Endometrium (tissue), 2 donors: ENCODE measurements at regions not wholly inside any gene's neighbourhood (a gene's known extent, or its start where the extent isn't known, plus 50 kb on each side); places are given as distances from the start of the nearest gene placed in this dataset.
"Not testable (repeated sequence)": the region's sequence is repeated elsewhere in the genome, so short reads cannot be mapped to it uniquely, and the experiment has no call there.

Experiments
- FAIRE-seq: peaks from 2 replicates; lab custom pipeline; 2012; peaks lifted over from hg19 to GRCh38; lab: Jason Lieb, UNC
- donor health status: control.
- donor health status: control.

DNA sequence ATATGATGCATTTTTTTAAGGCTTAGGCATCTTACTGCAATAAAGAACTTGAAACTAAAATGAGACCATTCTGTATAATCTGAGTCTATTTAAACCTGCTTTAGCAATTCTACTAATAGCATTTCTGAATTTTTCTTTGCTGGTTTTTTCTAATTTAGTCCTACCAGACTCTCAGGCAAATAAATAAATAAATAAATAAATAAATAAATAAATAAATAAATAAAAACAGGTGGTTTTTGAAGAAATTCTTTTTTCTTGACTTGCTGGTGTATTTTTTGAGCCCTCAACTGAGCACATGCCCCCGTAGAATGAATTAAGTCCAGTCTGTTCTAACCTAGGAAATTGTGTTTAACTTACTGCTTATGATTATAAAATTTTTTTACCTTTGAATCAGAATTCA is 134.7 kb upstream of the FOXP2 start:
- FAIRE-seq: no peak

DNA sequence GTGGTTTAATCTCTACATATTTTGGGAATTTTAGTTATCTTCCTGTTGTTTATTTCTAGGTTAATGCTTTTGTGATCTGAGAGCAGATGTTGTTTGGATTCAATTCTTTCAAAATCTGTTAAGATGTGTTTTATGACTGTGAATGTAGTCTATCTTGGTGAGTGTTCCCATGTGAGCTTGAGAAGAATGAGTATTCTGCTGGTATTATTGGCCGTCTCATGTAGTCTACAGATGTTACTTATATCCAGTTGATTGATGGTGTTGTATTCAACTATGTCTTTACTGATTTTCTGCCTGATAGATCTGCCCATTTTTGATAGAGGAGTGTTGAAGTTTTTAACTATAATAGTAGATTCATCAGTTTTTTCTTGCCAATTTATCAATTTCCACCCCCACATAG is 141.4 kb upstream of the FOXP2 start:
- FAIRE-seq: no peak

DNA sequence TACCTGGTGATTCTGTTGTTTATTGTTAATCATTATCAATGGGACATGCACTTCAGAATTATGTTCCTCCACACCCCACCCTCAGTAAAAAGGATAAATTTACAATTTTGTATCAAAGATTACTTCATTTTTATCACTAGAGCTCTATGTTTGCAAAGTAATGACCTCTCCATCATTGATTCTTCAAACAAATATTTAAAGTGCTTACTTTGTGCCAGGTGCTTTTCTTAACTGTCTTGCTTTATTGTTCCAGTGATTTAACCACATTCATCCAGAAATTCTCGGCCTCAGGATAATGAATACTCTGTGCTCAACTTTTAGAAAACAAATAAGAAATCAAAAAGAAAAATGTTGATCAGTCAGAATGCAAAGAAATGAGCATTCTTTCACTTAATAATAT is 144.9 kb upstream of the FOXP2 start:
- no peak for FAIRE-seq

DNA sequence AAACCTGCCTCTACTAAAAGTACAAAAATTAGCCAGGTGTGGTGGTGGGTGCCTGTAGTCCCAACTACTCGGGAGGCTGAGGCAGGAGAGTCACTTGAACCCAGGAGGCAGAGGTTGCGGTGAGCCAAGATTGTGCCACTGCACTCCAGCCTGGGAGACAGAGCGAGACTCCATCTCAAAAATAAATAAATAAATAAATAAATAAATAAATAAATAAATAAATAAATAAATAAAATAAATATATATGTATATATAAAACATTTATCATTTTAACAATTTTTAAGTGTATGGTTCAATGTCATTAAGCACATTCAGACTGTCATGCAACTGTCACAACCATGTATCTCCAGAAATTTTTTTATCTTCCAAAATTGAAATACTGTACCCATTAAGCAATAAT is 147.1 kb upstream of the FOXP2 start:
- FAIRE-seq: not testable (repeated sequence)

DNA sequence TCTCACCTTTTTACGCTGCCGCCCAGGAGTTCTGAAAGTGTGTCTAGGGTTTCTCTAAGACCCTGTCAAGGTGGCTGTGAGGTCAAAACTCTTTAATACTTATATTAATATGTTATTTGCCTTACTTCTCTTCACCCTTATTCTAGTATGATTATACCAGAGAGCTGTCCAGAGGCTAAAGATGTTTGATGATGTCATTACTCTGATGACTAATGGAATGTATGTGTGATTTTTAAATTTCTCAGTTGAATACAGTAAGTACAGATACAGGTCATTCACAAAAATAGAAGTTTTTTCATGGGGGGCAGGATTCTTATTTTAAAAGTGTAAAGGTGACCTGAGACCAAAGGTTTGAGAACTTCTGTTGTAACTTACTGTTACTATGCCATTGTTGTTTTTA is 150.6 kb upstream of the FOXP2 start:
- FAIRE-seq: no peak

DNA sequence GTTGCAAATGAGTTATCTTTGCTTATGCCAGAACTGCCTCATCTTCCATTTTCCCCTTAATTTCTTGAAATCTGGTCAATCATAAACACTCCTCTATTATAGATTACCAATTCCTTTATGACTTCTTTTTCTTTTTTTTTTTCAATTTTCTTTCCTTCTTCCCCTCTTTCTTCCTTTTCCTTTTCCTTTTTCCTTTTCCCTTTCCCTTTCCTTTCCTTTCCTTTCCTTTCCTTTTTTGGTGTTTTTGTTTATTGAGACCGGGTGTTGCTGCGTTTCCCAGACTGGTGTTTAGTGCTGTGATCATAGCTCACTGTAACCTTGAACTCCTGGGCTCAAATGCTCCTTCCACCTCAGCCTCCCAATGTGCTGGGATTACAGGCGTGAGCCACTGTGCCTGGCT is 151.4 kb upstream of the FOXP2 start:
- FAIRE-seq: no peak

DNA sequence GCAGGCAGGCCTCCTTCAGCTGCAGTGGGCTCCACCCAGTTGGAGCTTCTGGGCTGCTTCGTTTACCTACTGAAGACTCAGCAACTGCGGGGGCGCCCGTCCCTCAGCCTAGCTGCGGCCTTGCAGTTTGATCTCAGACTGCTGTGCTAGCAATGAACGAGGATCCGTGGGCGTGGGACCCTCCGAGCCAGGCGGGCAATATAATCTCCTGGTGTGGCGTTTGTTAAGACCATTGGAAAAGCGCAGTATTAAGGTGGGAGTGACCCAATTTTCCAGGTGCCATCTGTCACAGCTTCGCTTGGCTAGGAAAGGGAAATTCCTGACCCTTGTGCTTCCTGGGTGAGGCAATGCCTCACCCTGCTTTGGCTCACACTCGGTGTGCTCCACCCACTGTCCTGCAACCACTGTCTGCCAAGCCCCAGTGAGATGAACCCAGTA is 159.2 kb upstream of the FOXP2 start:
- FAIRE-seq: no peak

DNA sequence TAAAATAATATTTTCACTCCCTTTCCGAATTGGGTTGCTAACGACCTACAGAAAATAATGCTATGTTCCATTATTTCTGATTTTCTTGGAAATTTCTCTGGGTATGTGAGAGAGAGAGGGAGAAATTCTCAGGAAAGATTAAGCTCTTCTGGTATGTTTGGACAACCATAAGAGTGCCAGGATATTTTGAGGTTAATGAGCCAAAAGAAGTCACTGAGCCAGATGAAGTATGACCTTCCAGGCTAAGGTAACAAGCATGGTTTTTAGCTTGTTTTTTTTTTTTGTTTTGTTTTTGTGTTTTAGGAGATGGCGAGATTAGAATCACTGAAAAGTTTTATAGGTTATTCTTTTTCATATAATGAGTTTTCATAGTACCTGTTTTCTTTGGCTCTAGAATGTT is 171.0 kb upstream of the FOXP2 start:
- no peak for FAIRE-seq

DNA sequence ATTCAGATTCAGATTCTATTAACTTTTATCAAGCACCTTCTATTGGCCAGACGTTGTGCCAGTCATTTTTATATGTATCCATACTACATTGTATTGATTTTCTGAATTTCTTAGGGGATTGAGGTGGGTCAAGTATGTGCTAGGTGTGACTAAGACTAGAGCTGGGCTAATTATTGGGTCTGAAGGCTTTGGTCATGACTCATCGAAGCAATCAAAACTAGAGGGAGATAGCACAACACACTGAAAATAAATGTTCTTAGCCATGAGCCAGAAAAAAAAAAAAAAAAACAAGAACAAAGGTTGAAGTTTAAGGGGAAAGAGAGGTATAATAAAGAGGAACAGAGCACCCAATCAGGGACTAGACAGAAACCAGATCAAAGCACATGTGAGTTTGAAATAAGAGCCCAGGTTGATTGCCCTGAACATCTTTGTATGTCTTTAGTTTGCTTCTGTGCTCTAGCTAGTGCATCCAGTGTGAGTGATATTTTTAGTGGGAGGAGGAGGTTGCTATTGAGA is 171.6 kb upstream of the FOXP2 start:
- FAIRE-seq: no peak

DNA sequence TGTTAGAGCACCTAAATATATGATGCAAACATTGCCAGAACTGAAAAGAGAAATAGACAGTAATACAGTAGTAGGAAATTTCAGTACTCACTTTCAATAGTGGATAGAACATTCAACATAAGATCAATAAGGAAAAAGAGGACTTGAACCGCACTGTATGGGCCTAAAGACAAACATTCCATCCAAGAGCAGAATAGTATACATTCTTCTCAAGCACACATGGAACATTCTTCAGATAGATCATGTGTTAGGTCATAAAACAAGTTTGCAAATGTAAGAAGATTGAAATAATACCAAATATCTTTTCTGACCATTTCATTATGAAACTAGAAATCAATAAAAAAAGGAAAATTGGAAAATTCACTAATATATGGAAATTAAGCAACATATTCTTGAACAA is 185.4 kb upstream of the FOXP2 start:
- no peak for FAIRE-seq

DNA sequence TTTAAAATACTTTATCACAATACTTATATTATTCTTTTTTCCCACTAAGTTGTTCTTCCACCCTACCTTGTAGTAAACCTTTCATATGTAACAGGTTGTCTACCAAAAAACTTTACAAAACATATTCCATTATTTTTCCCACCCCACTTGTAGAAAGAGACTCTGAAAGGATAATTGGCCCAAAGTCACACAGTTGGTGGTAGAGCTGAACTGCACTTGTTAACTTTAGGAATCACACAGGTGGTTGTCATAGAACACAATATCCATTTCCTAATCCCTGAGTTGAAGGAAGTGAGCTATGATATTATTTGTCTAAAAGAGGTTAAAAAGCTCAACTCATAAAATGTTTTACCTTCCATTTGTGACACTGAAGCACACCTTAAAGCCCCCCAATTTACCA is 188.8 kb upstream of the FOXP2 start:
- no peak for FAIRE-seq

DNA sequence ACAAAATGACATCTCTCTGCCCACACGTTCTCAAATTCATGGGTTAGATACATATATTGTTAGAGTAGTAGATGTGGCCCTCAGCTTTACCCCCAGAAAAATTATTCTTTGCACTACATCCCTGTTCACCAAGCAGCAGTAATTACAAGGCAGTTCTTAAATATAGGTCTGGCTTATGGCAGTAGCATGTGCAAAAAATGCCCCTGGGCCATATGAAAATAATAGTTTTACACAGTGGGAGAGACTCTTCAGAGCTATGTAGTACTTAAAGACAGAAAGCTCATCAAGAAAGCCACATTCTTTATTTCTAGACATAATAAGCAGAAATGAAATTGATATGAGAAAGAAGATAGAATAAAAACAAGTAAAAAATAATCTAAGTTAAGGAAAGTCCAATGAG is 196.3 kb upstream of the FOXP2 start:
- FAIRE-seq: no peak

DNA sequence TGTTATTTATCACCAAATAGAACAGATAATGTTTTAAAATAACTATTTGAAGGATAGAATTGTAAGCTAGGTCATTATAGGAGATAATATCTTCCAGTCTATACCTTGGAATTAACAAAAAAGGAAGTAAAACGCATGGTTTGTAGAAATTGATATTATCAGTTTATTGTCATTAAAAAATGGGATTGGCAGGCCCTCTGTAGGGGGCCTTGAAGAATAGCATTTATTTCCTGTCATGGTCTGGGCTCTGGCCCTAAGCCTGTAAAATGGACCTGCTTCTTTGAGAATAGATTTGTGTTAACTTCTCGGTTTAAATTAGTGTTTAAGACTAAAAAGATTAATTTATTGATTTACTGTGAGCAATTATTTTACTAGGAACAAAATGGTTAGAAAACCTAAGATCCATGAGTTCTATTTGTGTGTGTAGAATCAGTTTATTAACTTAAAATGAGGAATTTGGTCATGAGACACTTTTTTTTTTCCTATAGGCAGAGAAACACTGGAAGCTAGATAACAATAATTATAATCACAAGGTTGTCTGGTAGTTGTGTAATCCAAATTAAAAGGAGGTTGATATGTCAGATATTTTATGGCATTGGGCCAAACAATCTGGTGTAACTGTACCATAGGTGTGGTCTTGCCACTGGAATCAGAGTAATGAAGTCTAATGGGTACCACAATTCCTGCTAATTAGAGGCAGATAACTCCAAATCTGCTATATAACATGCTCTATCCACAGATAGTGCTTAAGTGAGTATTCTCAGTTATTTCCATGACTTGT is 197.4 kb upstream of the FOXP2 start:
- FAIRE-seq: peak; percentile 18

DNA sequence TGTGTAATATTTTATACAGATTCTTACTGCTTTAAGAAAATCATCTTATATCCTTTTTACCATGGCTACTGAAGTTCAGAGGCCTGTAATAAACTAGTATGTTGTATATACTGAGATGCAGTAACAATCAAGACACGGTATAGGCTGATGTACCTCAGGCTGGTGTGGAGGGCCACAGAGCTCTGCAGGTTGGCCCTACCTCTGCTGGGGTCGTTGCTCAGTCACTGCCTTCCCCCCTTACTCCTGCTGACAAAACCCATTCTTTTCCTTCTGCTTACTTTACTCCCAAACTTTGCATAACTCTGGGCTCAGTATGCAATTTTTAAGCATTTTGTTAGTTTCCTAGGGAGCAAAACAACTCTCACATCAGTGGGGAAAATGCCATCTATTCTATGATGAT is 200.1 kb upstream of the FOXP2 start:
- FAIRE-seq: no peak

DNA sequence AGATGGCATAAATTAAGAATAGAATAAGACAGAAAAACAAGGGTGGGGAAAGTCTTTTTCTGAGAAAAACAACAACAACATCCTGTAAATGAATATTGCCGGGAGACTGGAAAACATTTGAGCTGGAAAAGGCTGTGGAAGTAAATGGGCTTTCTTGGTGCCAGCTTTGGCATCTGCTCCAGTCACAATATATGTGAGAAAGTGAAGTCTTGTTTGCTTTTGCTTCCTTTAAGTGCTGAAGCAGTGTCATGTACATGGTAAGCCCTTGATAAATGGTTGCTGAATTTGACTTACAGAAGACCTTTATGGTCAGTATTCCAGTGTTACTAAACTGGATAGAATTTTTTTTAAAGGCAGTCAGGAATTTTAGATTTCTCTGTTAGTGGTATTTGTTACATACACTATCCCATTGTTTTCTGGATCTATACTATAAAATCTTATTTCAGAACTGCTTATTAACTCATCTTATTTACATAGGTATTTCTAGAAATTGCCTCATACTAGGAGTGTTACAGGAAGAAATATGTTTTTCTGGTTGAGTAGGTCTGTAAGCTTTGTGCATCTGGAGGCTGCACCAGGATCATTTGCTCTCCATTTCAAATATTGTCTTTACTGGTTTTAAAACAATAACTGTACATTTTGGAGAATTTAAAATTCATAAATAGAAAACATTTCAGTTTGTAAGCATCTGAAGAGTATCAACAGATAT is 201.7 kb upstream of the FOXP2 start:
- FAIRE-seq: no peak

DNA sequence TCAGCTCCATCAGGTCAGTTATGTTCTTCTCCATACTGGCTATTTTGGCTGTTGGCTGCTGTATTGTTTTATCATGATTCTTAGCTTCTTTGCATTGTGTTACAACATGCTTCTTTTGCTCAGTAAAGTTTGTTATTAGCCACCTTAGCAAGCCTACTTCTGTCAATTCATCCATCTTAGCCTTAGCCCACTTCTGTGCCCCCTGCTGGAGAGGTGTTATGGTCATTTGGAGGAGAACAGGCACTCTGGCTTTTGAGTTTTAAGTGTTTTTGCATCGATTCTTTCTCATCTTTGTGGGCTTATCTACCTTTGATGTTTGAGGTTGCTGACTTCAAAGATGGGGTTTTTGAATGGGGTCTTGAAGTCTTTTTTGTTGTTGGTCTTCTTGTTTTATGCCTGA is 204.6 kb upstream of the FOXP2 start:
- FAIRE-seq: no peak

DNA sequence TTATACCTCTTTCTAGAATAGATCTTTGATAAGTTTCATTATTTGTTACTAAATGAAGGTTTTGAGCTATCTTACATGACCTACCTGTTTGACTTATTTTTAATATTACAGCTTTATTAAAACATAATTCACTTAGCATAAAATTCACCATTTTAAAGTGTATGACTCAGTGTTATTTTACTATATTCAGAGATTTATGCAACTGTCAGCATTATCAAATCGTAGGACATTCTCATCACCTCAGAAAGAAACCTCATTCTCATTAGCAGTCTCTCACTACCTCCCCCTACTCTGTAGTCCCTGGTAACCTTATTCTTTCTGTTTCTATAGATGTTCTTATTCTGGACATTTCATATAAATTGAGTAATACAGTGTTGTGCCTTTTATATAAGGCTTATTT is 207.9 kb upstream of the FOXP2 start:
- no peak for FAIRE-seq

DNA sequence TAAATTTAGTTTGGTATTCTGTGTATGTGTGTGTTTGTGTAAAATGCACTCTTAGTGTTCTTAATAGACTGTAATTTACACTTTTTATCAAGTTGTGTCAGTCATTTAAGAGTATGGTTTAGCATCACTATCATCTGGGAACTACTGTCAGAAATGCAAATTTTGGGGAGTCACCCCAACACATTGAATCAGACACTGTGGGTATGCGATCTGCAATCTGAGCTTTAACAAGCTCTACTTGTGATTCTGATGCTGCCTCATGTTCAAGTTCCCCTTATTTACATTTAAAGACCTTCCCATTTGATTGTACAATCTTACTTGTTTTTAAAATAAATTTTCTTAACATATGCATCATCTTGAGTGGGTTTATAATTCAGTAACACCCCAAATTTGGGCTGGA is 218.1 kb upstream of the FOXP2 start:
- no peak for FAIRE-seq

DNA sequence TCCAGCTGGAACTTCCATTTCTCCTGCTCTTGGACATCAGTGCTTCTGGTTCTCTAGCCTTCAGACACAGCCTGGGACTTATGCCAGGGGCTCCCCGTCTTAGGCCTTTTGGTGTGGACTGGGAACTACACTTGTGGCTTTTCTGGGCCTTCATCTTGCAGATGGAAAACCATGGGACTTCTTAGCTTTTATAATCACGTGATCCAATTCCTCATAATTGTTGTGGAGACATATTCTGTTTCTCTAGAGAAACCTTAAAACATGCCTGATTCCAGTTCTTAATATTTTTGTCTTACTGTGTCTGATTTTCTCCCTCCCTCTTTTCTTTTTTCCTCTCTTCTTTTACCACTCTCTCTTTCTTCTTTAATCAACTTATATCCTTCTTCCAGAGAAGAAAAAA is 224.2 kb upstream of the FOXP2 start:
- no peak for FAIRE-seq

DNA sequence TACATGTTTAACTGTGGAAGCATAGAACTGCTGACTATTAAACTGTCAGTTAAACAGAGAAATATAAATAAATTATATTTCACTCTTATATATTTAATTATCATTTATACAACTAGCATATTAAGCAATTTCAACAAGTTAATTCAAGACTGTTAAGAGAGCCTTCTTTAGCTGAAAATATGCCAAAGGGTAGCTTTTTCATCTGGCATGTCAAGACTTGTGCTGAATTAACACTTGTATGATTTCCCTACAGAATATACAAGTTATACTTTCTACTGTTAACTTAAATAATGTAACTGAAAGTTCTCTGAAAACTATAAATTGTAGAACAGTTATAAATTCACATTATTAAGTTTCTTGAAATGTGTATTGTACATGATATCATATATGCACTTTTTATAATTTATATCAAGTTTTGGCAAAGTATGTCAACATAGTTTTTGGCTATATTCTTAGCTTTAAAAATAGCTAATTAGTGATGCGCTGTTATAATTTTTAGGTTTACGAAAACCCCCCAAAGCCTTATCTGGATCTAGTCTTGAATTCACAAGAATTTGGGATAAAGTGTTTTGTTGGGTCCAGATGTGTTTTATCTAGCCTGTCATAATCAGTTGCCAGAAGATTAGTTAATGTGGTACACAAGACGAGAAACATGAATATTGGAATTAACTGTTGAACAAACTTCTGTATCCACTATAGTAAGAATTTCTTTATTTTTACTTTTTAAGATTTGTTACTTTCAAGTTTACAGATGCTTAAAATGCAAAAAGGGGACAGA is 231.1 kb upstream of the FOXP2 start:
- no peak for FAIRE-seq

DNA sequence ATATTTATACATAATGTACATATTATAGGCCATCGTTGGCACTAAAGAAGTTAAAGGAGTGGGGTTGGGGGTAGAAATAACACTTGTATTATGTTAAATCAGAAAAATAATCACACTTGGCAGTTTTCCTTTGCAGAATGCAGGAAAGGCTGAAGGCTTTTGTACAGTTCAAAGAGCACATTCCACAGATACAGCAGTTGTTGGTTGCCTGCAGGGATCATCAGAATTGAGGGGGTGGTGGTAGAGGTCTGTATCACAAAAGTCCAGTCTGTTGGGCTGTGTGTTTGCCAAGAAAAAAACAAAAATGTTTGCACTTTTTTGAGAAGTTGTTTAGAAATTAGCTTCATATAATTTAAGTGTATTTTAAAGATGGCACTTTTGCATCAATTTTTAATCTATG is 231.8 kb upstream of the FOXP2 start:
- no peak for FAIRE-seq

DNA sequence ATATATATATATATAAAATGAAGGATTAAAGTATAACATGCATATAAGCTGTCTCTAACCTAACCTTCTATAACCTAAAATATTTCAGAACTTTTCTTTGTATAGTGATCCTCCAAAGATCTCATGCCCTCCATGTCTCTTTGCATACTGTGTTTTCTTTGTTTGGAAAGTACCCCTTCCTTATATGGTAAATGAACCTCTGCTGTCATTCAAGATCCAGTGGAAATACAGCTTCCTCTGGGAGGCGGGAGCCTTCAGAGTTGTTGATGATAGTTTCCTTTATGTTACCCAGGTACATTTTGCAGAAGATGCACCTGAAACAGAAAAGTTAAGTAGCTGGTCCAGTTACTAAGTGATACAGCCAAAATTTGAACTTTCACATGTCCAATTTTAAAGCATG is 233.3 kb upstream of the FOXP2 start:
- FAIRE-seq: no peak
